Right atrium auricular region (tissue), 2 donors: ENCODE measurements at regions not wholly inside any gene's neighbourhood (a gene's known extent, or its start where the extent isn't known, plus 50 kb on each side); places are given as distances from the start of the nearest gene placed in this dataset.
"Not testable (repeated sequence)": the region's sequence is repeated elsewhere in the genome, so short reads cannot be mapped to it uniquely, and the experiment has no call there.

Source experiments
- DNase-seq: peaks from one replicate; pipeline ENCODE4 v3.0.0-alpha.2; 2019; ENCODE audit warnings: low spot score
- H3K27ac ChIP-seq, 2 donors: fragments of 200-600 bp; sonication (generic); 1 replicate in 1 of 2; 2 replicates in 1 of 2; pipeline ENCODE4 v1.5.1; 2016 to 2019
- H3K27me3 ChIP-seq, 2 donors: fragments of 200-600 bp; sonication (generic); one replicate each; pipeline versions ENCODE4 v1.5.1 to v1.6.0; 2017 to 2019
- H3K36me3 ChIP-seq: fragments of 200-600 bp; sonication (generic); one replicate; pipeline ENCODE4 v1.5.1; 2016
- H3K4me1 ChIP-seq, 2 donors: fragments of 200-600 bp; sonication (generic); one replicate each; pipeline versions ENCODE4 v1.5.1 to v1.6.0; 2017 to 2019
- H3K4me3 ChIP-seq, 2 donors: fragments of 200-600 bp; sonication (generic); 1 replicate in 1 of 2; 2 replicates in 1 of 2; pipeline ENCODE4 v1.5.1; 2017 to 2019; ENCODE audit warnings: mild to moderate bottlenecking in 1 of 2, moderate library complexity in 1 of 2
- H3K9me3 ChIP-seq, 2 donors: fragments of 200-600 bp; sonication (generic); one replicate each; pipeline ENCODE4 v1.5.1; 2019
- TF ChIP-seq, protein P1 (sequence below), 2 donors: fragments of 200-600 bp; sonication (generic); IDR thresholded peaks; one replicate each; pipeline ENCODE4 v1.5.1; 2019; ENCODE audit warnings: antibody characterized with exemption in 2 of 2

DNA sequence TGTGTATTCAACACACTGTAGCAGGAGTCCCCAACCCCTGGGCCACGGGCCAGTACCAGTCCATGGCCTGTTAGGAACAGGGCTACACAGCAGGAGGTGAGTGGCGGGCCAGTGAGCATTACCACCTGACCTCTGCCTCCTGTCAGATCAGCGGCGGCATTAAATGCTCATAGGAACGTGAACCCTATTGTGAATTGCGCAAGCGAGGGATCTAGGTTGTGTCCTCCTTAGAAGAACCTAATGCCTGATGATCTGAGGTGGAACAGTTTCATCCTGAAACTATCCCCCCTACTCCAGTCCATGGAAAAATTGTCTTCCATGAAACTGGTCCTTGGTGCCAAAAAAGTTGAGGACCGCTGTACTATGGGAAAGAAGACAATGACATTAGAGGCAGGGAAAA lies 386.9 kb downstream of the PREX1 start:
- no peak for DNase-seq
- TF ChIP-seq, protein P1, sequence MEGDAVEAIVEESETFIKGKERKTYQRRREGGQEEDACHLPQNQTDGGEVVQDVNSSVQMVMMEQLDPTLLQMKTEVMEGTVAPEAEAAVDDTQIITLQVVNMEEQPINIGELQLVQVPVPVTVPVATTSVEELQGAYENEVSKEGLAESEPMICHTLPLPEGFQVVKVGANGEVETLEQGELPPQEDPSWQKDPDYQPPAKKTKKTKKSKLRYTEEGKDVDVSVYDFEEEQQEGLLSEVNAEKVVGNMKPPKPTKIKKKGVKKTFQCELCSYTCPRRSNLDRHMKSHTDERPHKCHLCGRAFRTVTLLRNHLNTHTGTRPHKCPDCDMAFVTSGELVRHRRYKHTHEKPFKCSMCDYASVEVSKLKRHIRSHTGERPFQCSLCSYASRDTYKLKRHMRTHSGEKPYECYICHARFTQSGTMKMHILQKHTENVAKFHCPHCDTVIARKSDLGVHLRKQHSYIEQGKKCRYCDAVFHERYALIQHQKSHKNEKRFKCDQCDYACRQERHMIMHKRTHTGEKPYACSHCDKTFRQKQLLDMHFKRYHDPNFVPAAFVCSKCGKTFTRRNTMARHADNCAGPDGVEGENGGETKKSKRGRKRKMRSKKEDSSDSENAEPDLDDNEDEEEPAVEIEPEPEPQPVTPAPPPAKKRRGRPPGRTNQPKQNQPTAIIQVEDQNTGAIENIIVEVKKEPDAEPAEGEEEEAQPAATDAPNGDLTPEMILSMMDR (IDR thresholded peaks at IDR 0.05), result no peak
- no peaks in the 10 kb centered on the region for H3K4me1 ChIP-seq
- no peak overlapping the region for H3K4me3 ChIP-seq
- H3K27me3 ChIP-seq, result no peaks in the 10 kb centered on the region
- no peak overlapping the region for H3K27ac ChIP-seq
- H3K9me3 ChIP-seq, result peaks cover 0 to 28% of the 10 kb centered on the region in 2 donors
- no peaks in the 10 kb centered on the region for H3K36me3 ChIP-seq

DNA sequence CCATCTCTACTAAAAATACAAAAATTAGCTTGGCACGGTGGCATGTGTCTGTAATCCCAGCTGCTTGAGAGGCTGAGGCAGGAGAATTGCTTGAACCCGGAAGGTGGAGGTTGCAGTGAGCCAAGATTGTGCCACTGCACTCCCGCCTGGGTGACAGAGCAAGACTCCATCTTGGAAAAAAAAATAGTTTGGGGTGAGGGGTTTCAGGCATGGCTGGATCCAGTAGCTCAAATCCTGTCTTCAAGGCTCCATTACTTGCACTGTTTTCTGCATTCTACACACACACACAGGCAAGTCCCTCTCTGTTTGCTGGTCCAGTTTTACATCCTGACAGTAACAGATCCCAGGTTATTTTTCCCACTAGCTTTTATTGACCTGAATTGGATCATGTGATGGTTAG lies 387.5 kb downstream of the PREX1 start:
- H3K4me3 ChIP-seq, DNase-seq, H3K36me3 ChIP-seq, H3K27ac ChIP-seq, H3K27me3 ChIP-seq, H3K4me1 ChIP-seq: not testable (repeated sequence)
- H3K9me3 ChIP-seq, result peaks cover 0 to 25% of the 10 kb centered on the region in 2 donors

DNA sequence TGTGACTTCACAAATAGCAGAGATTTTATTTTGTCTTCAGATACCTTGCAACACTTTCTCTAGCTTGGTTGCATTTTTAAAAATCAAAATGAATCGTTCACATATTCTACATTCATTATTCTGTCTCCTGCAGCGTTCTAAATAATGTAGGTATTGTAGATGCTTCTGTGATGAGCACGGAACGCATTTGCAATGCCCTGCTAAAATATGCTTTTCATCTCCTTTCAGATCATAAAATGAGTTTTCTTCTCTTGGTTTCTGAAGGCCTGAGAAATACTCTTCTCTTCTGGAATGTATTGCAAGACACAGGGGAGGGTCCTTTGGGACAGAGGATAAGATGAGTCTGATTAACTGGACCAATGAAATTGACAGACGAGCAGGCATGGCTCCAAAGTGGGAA lies 390.7 kb downstream of the PREX1 start:
- Histone ChIP-seq H3K27ac (no peak overlapping the region), H3K9me3 (no peaks in the 10 kb centered on the region), H3K36me3 (no peaks in the 10 kb centered on the region), H3K4me1 (no peaks in the 10 kb centered on the region), H3K27me3 (no peaks in the 10 kb centered on the region), H3K4me3 (no peak overlapping the region)
- TF ChIP-seq, protein P1 (IDR thresholded peaks at IDR 0.05), result no peak
- no peak for DNase-seq

DNA sequence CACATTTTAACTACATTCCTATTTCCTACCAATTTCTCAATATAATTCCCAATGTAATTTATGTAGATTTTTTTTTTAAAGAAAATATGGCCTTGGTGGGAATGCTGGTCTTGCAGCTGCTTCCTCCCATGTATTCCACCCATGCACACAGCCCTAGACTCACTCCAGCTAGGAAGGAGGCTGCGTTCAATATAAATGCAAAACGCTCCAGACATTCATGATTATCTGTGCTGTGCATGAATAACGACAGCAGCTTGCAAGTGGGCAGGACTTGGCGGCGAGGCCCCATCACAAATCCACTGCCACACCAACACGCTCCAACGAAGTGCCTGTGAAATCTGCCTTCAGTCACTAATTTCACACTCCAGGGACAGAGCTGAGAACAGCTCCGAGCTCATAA lies 391.2 kb downstream of the PREX1 start:
- not testable (repeated sequence) for H3K9me3 ChIP-seq, DNase-seq, H3K27me3 ChIP-seq, H3K27ac ChIP-seq, H3K4me1 ChIP-seq, H3K36me3 ChIP-seq, H3K4me3 ChIP-seq

DNA sequence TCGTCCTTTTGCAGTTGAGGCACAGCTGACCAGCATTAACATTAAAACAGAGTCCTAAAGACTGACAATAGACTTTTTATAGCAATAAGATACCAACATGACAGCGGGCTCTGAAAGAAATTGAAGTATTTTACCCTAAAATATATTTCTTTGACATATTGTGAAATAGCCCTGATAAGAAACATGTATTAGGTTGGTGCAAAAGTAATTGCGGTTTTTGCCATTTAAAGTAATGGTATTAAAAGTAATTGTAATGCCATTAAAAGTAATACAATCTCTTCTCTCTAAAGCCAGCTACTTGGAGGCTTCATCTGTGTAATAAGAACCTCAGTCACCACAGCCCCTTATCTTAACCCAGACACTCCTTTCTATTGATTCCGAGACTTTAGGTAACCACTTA lies 394.6 kb downstream of the PREX1 start:
- Histone ChIP-seq H3K27ac (no peak overlapping the region), H3K27me3 (no peaks in the 10 kb centered on the region), H3K9me3 (no peaks in the 10 kb centered on the region), H3K4me1 (no peaks in the 10 kb centered on the region), H3K4me3 (no peak overlapping the region), H3K36me3 (no peaks in the 10 kb centered on the region)
- DNase-seq, result no peak
- TF ChIP-seq, protein P1 (IDR thresholded peaks at IDR 0.05), result no peak

DNA sequence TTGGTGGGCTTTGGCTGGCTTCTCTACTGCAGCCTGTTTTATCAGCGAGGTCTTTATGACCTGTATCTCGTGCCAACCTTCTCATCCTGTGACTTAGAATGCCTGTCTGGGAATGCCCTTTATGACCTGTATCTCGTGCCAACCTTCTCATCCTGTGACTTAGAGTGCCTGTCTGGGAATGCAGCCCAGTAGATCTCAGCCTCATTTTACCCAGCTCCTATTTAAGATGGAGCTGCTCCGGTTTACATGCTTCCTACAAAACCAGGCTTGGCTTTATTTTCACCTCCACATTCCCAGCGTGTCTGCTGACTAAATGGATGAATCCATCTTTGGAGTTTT lies 395.3 kb downstream of the PREX1 start:
- Histone ChIP-seq H3K9me3 (no peaks in the 10 kb centered on the region), H3K36me3 (no peaks in the 10 kb centered on the region), H3K27ac (no peak overlapping the region), H3K27me3 (no peaks in the 10 kb centered on the region), H3K4me3 (no peak overlapping the region), H3K4me1 (no peaks in the 10 kb centered on the region)
- TF ChIP-seq, protein P1 (IDR thresholded peaks at IDR 0.05), result no peak
- no peak for DNase-seq

DNA sequence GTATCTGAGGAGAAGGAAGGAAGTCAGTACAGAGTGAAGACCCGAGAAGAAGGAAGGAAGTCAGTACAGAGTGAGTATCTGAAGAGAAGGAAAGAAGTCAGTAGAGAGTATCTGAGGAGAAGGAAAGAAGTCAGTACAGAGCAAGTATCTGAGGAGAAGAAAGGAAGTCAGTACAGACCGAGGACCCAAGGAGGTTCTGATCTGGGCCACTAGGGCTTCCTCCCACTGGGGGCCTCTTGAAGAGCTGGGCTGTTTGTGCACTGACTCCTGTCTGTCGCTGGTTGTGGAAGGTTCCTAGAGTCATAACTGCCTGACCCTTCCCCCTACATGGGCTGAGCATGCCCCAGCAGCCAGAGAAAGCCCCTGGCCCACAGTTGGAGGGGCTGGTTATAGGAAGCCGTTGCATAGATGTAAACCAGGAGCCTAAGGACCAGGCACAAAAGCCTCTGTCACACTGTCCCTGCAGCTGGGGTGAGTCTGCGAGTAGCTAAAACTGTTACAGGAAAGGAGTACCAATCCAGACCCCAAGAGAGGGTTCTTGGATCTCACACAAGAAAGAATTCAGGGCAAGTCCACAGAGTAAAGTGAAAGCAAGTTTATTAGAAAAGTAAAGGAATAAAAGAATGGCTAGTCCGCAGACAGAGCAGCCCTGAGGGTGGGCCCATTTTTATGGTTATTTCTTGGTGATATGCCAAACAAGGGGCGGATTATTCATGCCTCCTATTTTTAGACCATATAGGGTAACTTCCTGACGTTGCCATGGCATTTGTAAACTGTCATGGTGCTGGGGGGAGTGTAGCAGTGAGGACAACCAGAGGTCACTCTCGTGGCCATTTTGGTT lies 395.9 kb downstream of the PREX1 start:
- no peaks in the 10 kb centered on the region for H3K36me3 ChIP-seq
- no peaks in the 10 kb centered on the region for H3K4me1 ChIP-seq
- DNase-seq, result no peak
- H3K9me3 ChIP-seq, result no peaks in the 10 kb centered on the region
- H3K4me3 ChIP-seq, result no peak overlapping the region
- no peak overlapping the region for H3K27ac ChIP-seq
- no peaks in the 10 kb centered on the region for H3K27me3 ChIP-seq
- TF ChIP-seq, protein P1 (IDR thresholded peaks at IDR 0.05), result no peak
